ENCODE measurements at regions not wholly inside any gene's neighbourhood (a gene's known extent, or its start where the extent isn't known, plus 50 kb on each side); places are given as distances from the start of the nearest gene placed in this dataset.

GRCh38 chr5:173795601-173796000, 92.5 kb upstream of the CPEB4 start:
- TF ChIP-seq EZH2 (IDR thresholded peaks at IDR 0.05) (no peak), POLR2AphosphoS5 (IDR thresholded peaks at IDR 0.05; ENCODE audit: borderline replicate concordance, low read depth, low read length) (no peak), FOXP2 (optimal IDR thresholded peaks at IDR 0.05; ENCODE audit: control extremely low read depth, extremely low read length, insufficient read depth) (no peak)

Data from SK-N-MC (cell line).